NOMO-1 treated with DMSO at 0.1 percent for 48 hours (cell line): ENCODE measurements at regions not wholly inside any gene's neighbourhood (a gene's known extent, or its start where the extent isn't known, plus 50 kb on each side); places are given as distances from the start of the nearest gene placed in this dataset.
A peak's percentile ranks its signal among the peaks of the same experiment; 100 is the strongest.

Experiments used
- DNase-seq: peaks from one replicate; lab custom pipeline; 2025; ENCODE audit not compliant: unreplicated experiment; lab: John Stamatoyannopoulos, UW

GRCh38 chr11:128231845-128232410 is 355.4 kb downstream of the ETS1 start:
- DNase-seq: no peak

GRCh38 chr11:128227466-128227865 is 359.9 kb downstream of the ETS1 start:
- DNase-seq: no peak

GRCh38 chr11:128226106-128226716 is 361.1 kb downstream of the ETS1 start:
- no peak for DNase-seq

GRCh38 chr11:128222245-128222884 is 365.0 kb downstream of the ETS1 start:
- no peak for DNase-seq

GRCh38 chr11:128219731-128220120 is 367.6 kb downstream of the ETS1 start:
- DNase-seq: peak; percentile 25

GRCh38 chr11:128216198-128216597 is 371.2 kb downstream of the ETS1 start:
- DNase-seq: no peak

- DNase-seq: no peak
Observed at GRCh38 chr11:128215238-128215882, 372.0 kb downstream of the ETS1 start.

- DNase-seq: no peak
Observed at GRCh38 chr11:128214263-128214662, 373.1 kb downstream of the ETS1 start.

- DNase-seq: no peak
Observed at GRCh38 chr11:128213461-128213860, 373.9 kb downstream of the ETS1 start.

GRCh38 chr11:128212324-128212723 is 375.0 kb downstream of the ETS1 start:
- DNase-seq: no peak

- peak; percentile 7 for DNase-seq
Observed at GRCh38 chr11:128210148-128210940, 377.0 kb downstream of the ETS1 start.

GRCh38 chr11:128209138-128209435 is 378.3 kb downstream of the ETS1 start:
- DNase-seq: no peak

- no peak for DNase-seq
Observed at GRCh38 chr11:128208329-128209137, 378.8 kb downstream of the ETS1 start.

GRCh38 chr11:128207861-128208321 is 379.5 kb downstream of the ETS1 start:
- DNase-seq: no peak

- DNase-seq: no peak
Observed at GRCh38 chr11:128206461-128206860, 380.9 kb downstream of the ETS1 start.

- no peak for DNase-seq
Observed at GRCh38 chr11:128205796-128206195, 381.6 kb downstream of the ETS1 start.

GRCh38 chr11:128204898-128205297 is 382.5 kb downstream of the ETS1 start:
- no peak for DNase-seq

GRCh38 chr11:128201801-128202200 is 385.6 kb downstream of the ETS1 start:
- no peak for DNase-seq

- no peak for DNase-seq
Observed at GRCh38 chr11:128201009-128201408, 386.3 kb downstream of the ETS1 start.

GRCh38 chr11:128200467-128200866 is 386.9 kb downstream of the ETS1 start:
- no peak for DNase-seq
